Endothelial cell of umbilical vein (primary cell): ENCODE measurements at regions not wholly inside any gene's neighbourhood (a gene's known extent, or its start where the extent isn't known, plus 50 kb on each side); places are given as distances from the start of the nearest gene placed in this dataset.

Experiments
- BruUV-seq: library from RNA; stranded (reverse); fragments of 400-500 nt; replicated peaks from 2 replicates; lab custom pipeline; 2021; lab: Mats Ljungman, UMichigan
- CTCF ChIA-PET: fragments of 300-600, 350-600 bp; sonication (Branson Sonifier 250); formaldehyde crosslinking; loops from one replicate; lab custom pipeline; 2021; ENCODE audit warnings: antibody characterized with exemption, inconsistent platforms; lab: Charles Lee
- POLR2A ChIA-PET: fragments of 300-600, 350-600 bp; sonication (Branson Sonifier 250); formaldehyde crosslinking; loops from one replicate; lab custom pipeline; 2021; ENCODE audit warnings: antibody characterized with exemption, inconsistent platforms; lab: Charles Lee
- DNase-seq: peaks from one replicate; pipeline ENCODE4 v3.0.0-alpha.2; 2011; ENCODE audit warnings: low read depth, low spot score
- FAIRE-seq: peaks from 2 replicates; lab custom pipeline; 2011; peaks lifted over from hg19 to GRCh38; lab: Jason Lieb, UNC
- H2AFZ ChIP-seq: 2 replicates; pipeline ENCODE4 v1.6.0; 2012; ENCODE audit warnings: low read depth, low read length, control low read depth, inconsistent platforms
- H3K27ac ChIP-seq: 2 replicates; pipeline ENCODE4 v1.5.1; 2011; ENCODE audit warnings: low read depth, mild to moderate bottlenecking, control low read depth, low read length, moderate library complexity; ENCODE audit not compliant: insufficient read depth
- H3K27me3 ChIP-seq, 2 experiments: 2 replicates each; pipeline versions ENCODE4 v1.6.0 to v1.6.1; 2011; ENCODE audit warnings: low read length in 2 of 2, mixed read lengths in 1 of 2; ENCODE audit not compliant: control insufficient read depth in 2 of 2, insufficient read depth in 2 of 2
- H3K36me3 ChIP-seq, 2 experiments: 2 replicates in 1 of 2; 3 replicates in 1 of 2; pipeline ENCODE4 v1.5.1; 2011; ENCODE audit warnings: low read length in 2 of 2, mild to moderate bottlenecking in 1 of 2, moderate library complexity in 1 of 2; ENCODE audit not compliant: control insufficient read depth in 2 of 2, insufficient read depth in 2 of 2; ENCODE audit errors: extremely low read depth in 1 of 2
- H3K4me1 ChIP-seq: 3 replicates; pipeline ENCODE4 v1.5.1; 2011; ENCODE audit warnings: mild to moderate bottlenecking, low read length; ENCODE audit not compliant: control insufficient read depth, insufficient read depth; ENCODE audit errors: extremely low read depth
- H3K4me2 ChIP-seq: 2 replicates; pipeline ENCODE4 v1.6.1; 2011; ENCODE audit warnings: low read length, control low read depth, mixed read lengths; ENCODE audit not compliant: insufficient read depth
- H3K4me3 ChIP-seq, 3 experiments: fragments of 200-600 bp in 1 of 3; sonication (generic), shearing (Covaris generic) in 1 of 3; replicated peaks in 1 of 3; 2 replicates each; pipeline ENCODE4 v1.5.1; 2011 to 2016; ENCODE audit warnings: control low read depth in 3 of 3, low read length in 3 of 3, mild to moderate bottlenecking in 2 of 3, inconsistent platforms in 1 of 3, low read depth in 1 of 3, moderate library complexity in 1 of 3; ENCODE audit not compliant: insufficient read depth in 1 of 3
- H3K79me2 ChIP-seq: 2 replicates; pipeline ENCODE4 v1.6.0; 2012; ENCODE audit warnings: low read length, inconsistent platforms; ENCODE audit not compliant: control insufficient read depth, insufficient read depth
- H3K9ac ChIP-seq: replicated peaks from 2 replicates; pipeline ENCODE3; 2011; ENCODE audit warnings: low read length, control low read depth; ENCODE audit not compliant: insufficient read depth; ENCODE audit errors: extremely low read depth
- H3K9me1 ChIP-seq: replicated peaks from 3 replicates; pipeline ENCODE4 v1.6.0; 2011; ENCODE audit warnings: mild to moderate bottlenecking, low read length; ENCODE audit not compliant: control insufficient read depth, insufficient read depth; ENCODE audit errors: extremely low read depth
- H3K9me3 ChIP-seq: replicated peaks from 2 replicates; pipeline ENCODE4 v1.5.1; 2012; ENCODE audit warnings: low read length, inconsistent platforms; ENCODE audit not compliant: control insufficient read depth, insufficient read depth
- H4K20me1 ChIP-seq: replicated peaks from 2 replicates; pipeline ENCODE3; 2011; ENCODE audit warnings: mild to moderate bottlenecking, low read length; ENCODE audit not compliant: control insufficient read depth, insufficient read depth; ENCODE audit errors: extremely low read depth
- CTCF ChIP-seq, 2 donors: IDR thresholded peaks; 1 replicate in 1 of 2; 2 replicates in 1 of 2; pipeline ENCODE4 v1.5.1; 2011; ENCODE audit warnings: low read length in 2 of 2, mild to moderate bottlenecking in 2 of 2, moderate library complexity in 2 of 2, control low read depth in 1 of 2, inconsistent platforms in 1 of 2, low read depth in 1 of 2; ENCODE audit not compliant: insufficient read depth in 1 of 2; ENCODE audit errors: extremely low read depth in 1 of 2
- EZH2 ChIP-seq: IDR thresholded peaks from 2 replicates; pipeline ENCODE4 v1.6.1; 2012; ENCODE audit warnings: borderline replicate concordance, low read depth, mild to moderate bottlenecking, moderate library complexity, low read length, inconsistent platforms; ENCODE audit not compliant: severe bottlenecking
- FOS ChIP-seq: IDR thresholded peaks from 2 replicates; pipeline ENCODE4 v1.6.1; 2011; ENCODE audit warnings: mild to moderate bottlenecking, low read length, moderate library complexity, borderline replicate concordance; ENCODE audit not compliant: insufficient read depth
- GATA2 ChIP-seq: IDR thresholded peaks from 2 replicates; pipeline ENCODE4 v1.7.0; 2011; ENCODE audit warnings: low read depth, mild to moderate bottlenecking, moderate library complexity, mixed read lengths, low read length; ENCODE audit not compliant: insufficient read length, insufficient read depth
- JUN ChIP-seq: IDR thresholded peaks from 2 replicates; pipeline ENCODE4 v1.6.1; 2011; ENCODE audit warnings: borderline replicate concordance, low read depth; ENCODE audit not compliant: insufficient read length, insufficient read depth
- MAX ChIP-seq: IDR thresholded peaks from 2 replicates; pipeline ENCODE4 v1.6.1; 2011; ENCODE audit not compliant: insufficient read depth, insufficient read length
- MYC ChIP-seq: IDR thresholded peaks from one replicate; pipeline ENCODE4 v1.6.1; 2011; ENCODE audit warnings: mild to moderate bottlenecking, low read depth, low read length
- POLR2A ChIP-seq: IDR thresholded peaks from 2 replicates; pipeline ENCODE4 v1.6.1; 2012; ENCODE audit warnings: low read depth, mild to moderate bottlenecking, control low read depth, low read length
- POLR2AphosphoS5 ChIP-seq: IDR thresholded peaks from 2 replicates; pipeline ENCODE4 v1.6.1; 2012; ENCODE audit warnings: low read depth, mild to moderate bottlenecking, control low read depth, low read length, moderate library complexity; ENCODE audit not compliant: insufficient read depth
- dilution Hi-C: fragments of 300-500 bp; cut with MboI; formaldehyde crosslinking; loops from one replicate; pipeline ENCODE4 v1.15.0; 2019; ENCODE audit warnings: low sequenced_read_pairs; ENCODE audit not compliant: extremely low pct_ligation_motif_present
- intact Hi-C: fragments of 100-400 bp; cut with micrococcal nuclease; formaldehyde crosslinking; loops from one replicate; pipeline ENCODE4 v1.10.0; 2022

GRCh38 chr3:150296123-150296735 is 111.9 kb upstream of the TSC22D2 start:
- POLR2A ChIA-PET = no interaction called here
- Histone ChIP-seq H3K4me1 (peaks cover 22% of the 10 kb centered on the region), H3K9me3 (no peaks in the 10 kb centered on the region), H2AFZ (no peak overlapping the region), H4K20me1 (no peaks in the 10 kb centered on the region), H3K4me3 (no peak overlapping the region), H3K9me1 (no peaks in the 10 kb centered on the region), H3K9ac (no peak overlapping the region), H3K36me3 (no peaks in the 10 kb centered on the region), H3K27me3 (no peaks in the 10 kb centered on the region), H3K27ac (no peak overlapping the region), H3K79me2 (no peaks in the 10 kb centered on the region), H3K4me2 (no peak overlapping the region)
- intact Hi-C loops = no loop called here
- CTCF ChIA-PET = interaction anchor here (0.9 to 2.5 kb wide), 9 partner anchors 10 to 199 kb away, joined by 3 to 10 read pairs (median 4); no protein-coding TSS in a partner anchor
- no peak for DNase-seq
- dilution Hi-C loops = no loop called here
- BruUV-seq = no TSS peak
- TF ChIP-seq POLR2A (no peak), EZH2 (no peak), POLR2AphosphoS5 (no peak), FOS (no peak), MAX (no peak), JUN (no peak), CTCF (IDR thresholded peaks at IDR 0.05; ENCODE audit: extremely low read depth in 1 of 2, insufficient read depth in 1 of 2, low read depth in 1 of 2, low read length in 2 of 2) (no peak), MYC (no peak), GATA2 (no peak)
- FAIRE-seq = no peak
